ENCODE measurements at regions not wholly inside any gene's neighbourhood (a gene's known extent, or its start where the extent isn't known, plus 50 kb on each side); places are given as distances from the start of the nearest gene placed in this dataset.

- TF ChIP-seq CTCF (IDR thresholded peaks at IDR 0.05; ENCODE audit: poor library complexity) (no peak), EZH2 (IDR thresholded peaks at IDR 0.05; ENCODE audit: borderline replicate concordance) (no peak)
These were observed 125.5 kb downstream of the TFCP2L1 start for GRCh38 chr2:121159291-121160071.
